H1 (cell line): ENCODE measurements at regions not wholly inside any gene's neighbourhood (a gene's known extent, or its start where the extent isn't known, plus 50 kb on each side); places are given as distances from the start of the nearest gene placed in this dataset.

Experiments
- HDAC2 ChIP-seq, 2 experiments: fragments of 300-600 bp in 1 of 2; sonication (generic) in 1 of 2; IDR thresholded peaks; 2 replicates each; pipeline ENCODE4 v1.6.1; 2011 to 2012; ENCODE audit warnings: low read depth in 2 of 2, low read length in 2 of 2, mild to moderate bottlenecking in 2 of 2, moderate library complexity in 2 of 2, borderline replicate concordance in 1 of 2, inconsistent platforms in 1 of 2
- TF ChIP-seq, protein P1 (sequence below): fragments of 300-600 bp; sonication (generic); IDR thresholded peaks from 2 replicates; pipeline ENCODE4 v1.7.1; 2012; ENCODE audit warnings: low read length, moderate library complexity, mild to moderate bottlenecking, inconsistent platforms; ENCODE audit not compliant: insufficient replicate concordance

DNA sequence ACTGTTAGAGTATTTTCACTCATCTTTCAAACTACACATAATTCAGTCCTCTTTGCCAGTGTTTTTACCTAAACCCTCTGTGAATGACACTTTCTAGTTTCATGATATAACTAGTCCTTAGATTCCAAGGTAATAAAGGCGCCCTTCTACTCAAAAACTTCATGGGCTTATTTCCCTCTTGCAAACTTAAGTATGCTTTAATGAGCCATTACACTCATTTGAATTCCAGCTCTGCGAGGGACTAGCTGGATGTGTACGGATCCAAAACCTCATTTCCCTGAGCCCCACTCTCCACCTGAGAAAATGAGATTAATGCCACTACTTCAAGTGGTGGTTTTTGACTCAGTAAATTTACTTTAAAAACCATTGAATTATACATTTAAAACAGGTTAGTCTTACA is 141.1 kb downstream of the NDUFA12 start (continued):
- TF ChIP-seq, protein P1, sequence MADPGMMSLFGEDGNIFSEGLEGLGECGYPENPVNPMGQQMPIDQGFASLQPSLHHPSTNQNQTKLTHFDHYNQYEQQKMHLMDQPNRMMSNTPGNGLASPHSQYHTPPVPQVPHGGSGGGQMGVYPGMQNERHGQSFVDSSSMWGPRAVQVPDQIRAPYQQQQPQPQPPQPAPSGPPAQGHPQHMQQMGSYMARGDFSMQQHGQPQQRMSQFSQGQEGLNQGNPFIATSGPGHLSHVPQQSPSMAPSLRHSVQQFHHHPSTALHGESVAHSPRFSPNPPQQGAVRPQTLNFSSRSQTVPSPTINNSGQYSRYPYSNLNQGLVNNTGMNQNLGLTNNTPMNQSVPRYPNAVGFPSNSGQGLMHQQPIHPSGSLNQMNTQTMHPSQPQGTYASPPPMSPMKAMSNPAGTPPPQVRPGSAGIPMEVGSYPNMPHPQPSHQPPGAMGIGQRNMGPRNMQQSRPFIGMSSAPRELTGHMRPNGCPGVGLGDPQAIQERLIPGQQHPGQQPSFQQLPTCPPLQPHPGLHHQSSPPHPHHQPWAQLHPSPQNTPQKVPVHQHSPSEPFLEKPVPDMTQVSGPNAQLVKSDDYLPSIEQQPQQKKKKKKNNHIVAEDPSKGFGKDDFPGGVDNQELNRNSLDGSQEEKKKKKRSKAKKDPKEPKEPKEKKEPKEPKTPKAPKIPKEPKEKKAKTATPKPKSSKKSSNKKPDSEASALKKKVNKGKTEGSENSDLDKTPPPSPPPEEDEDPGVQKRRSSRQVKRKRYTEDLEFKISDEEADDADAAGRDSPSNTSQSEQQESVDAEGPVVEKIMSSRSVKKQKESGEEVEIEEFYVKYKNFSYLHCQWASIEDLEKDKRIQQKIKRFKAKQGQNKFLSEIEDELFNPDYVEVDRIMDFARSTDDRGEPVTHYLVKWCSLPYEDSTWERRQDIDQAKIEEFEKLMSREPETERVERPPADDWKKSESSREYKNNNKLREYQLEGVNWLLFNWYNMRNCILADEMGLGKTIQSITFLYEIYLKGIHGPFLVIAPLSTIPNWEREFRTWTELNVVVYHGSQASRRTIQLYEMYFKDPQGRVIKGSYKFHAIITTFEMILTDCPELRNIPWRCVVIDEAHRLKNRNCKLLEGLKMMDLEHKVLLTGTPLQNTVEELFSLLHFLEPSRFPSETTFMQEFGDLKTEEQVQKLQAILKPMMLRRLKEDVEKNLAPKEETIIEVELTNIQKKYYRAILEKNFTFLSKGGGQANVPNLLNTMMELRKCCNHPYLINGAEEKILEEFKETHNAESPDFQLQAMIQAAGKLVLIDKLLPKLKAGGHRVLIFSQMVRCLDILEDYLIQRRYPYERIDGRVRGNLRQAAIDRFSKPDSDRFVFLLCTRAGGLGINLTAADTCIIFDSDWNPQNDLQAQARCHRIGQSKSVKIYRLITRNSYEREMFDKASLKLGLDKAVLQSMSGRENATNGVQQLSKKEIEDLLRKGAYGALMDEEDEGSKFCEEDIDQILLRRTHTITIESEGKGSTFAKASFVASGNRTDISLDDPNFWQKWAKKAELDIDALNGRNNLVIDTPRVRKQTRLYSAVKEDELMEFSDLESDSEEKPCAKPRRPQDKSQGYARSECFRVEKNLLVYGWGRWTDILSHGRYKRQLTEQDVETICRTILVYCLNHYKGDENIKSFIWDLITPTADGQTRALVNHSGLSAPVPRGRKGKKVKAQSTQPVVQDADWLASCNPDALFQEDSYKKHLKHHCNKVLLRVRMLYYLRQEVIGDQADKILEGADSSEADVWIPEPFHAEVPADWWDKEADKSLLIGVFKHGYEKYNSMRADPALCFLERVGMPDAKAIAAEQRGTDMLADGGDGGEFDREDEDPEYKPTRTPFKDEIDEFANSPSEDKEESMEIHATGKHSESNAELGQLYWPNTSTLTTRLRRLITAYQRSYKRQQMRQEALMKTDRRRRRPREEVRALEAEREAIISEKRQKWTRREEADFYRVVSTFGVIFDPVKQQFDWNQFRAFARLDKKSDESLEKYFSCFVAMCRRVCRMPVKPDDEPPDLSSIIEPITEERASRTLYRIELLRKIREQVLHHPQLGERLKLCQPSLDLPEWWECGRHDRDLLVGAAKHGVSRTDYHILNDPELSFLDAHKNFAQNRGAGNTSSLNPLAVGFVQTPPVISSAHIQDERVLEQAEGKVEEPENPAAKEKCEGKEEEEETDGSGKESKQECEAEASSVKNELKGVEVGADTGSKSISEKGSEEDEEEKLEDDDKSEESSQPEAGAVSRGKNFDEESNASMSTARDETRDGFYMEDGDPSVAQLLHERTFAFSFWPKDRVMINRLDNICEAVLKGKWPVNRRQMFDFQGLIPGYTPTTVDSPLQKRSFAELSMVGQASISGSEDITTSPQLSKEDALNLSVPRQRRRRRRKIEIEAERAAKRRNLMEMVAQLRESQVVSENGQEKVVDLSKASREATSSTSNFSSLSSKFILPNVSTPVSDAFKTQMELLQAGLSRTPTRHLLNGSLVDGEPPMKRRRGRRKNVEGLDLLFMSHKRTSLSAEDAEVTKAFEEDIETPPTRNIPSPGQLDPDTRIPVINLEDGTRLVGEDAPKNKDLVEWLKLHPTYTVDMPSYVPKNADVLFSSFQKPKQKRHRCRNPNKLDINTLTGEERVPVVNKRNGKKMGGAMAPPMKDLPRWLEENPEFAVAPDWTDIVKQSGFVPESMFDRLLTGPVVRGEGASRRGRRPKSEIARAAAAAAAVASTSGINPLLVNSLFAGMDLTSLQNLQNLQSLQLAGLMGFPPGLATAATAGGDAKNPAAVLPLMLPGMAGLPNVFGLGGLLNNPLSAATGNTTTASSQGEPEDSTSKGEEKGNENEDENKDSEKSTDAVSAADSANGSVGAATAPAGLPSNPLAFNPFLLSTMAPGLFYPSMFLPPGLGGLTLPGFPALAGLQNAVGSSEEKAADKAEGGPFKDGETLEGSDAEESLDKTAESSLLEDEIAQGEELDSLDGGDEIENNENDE = no peak
- no peak for TF ChIP-seq HDAC2 (IDR thresholded peaks at IDR 0.05; ENCODE audit: borderline replicate concordance in 1 of 2, low read depth in 2 of 2, low read length in 2 of 2)
